Kidney tubule cell (primary cell): ENCODE measurements at regions not wholly inside any gene's neighbourhood (a gene's known extent, or its start where the extent isn't known, plus 50 kb on each side); places are given as distances from the start of the nearest gene placed in this dataset.
A peak's percentile ranks its signal among the peaks of the same experiment; 100 is the strongest.
"Not testable (repeated sequence)": the region's sequence is repeated elsewhere in the genome, so short reads cannot be mapped to it uniquely, and the experiment has no call there.

Source experiments
- DNase-seq: peaks from one replicate; pipeline ENCODE4 v3.0.0-alpha.2; 2018; ENCODE audit warnings: low spot score

DNA sequence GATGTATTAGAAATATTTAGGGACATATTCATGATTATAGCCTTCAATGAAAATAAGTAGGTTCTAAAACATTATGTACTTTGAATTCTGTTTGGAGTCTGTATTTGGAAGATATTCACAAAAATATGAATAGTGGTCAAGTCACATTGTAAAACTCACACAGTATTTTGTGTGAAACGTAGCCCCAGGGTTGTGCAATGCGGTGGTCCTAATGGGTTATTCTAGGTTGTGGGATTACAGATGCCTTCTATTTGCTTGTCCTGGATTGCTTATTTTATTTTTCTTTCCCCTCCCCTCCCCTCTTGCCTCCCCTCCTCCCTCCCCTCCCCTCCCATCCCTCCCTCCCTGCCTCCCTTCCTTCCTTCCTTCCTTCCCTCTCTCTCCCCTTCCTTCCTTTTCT lies 93.7 kb upstream of the THUMPD2 start:
- DNase-seq, result no peak

DNA sequence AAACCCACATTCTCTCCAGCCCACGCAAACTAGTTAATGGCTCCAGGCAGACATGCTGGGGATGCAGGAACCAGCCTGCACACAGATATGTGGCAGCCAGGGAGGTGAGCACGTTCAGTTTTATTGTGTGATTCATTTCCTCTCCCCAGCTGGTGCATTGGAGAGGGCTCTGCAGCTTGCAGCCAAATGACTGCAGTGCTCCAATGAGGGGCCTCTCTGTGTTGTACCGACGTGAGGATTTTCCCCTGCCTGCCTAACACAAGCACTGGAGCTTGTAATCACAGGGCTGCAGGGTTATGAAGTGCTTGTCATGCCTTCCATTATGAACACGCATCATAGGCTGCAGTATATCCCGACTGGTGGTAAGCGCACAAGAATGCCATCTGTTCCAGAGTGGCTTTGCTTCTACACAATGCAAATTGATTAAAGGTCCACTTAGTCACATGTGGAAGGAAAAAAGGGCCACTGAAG lies 92.3 kb upstream of the THUMPD2 start:
- DNase-seq, result peak; percentile 64

DNA sequence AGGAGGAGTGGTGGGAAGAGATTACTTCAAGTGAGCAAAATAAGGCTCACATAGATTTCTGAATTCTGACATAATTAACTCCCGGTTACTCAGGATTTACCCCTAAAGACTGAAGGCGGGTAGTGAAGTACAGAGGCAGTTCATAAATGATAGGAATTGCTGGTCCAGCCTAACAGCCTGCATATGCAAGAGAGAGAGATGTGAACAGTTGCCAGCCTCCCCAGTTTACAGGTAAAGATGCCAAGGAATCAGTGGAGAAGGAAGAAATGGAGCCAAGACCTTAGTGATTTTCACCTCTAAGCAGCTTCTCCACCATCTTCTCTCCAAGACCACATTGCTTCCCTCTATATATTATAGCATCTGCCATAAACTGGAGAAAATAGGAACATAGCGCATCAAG lies 91.8 kb upstream of the THUMPD2 start:
- DNase-seq, result no peak

DNA sequence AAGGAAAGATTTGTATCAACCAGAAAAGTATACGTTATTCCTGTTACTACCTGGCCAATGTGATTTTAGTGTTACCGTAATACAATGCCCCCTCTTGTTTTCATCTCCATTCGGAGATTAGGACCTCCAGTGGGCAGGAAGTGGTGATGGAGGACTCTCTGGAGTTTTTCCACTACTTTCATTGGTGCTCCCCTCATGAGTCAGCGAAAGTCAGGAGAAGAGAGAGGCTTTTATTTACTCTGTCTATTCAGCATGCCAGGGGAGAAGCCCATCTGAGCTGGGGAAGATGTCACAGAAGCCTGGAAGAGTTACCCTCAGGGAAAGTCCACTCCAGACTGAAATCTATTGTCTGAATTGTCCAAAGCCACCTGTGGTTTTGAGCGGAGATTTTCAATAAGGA lies 88.2 kb upstream of the THUMPD2 start:
- no peak for DNase-seq

DNA sequence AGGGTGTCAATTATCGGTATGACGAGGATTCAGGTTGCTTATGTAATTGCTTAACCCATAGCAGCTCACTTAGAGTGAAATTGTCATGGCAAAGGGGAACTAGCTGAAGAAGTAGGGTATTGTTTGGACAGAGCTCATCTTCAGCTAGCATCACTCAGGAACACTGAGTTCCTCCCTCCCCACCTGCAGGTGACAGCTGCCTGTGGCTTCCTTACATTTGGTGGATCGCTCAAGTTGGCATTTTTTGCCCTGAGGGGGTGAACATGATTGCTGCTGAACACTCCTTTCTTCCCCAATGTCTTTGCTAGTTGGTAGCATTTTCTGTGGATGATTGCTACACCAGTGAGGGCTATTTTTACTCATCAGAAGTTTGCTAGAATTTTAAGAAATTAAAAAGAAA lies 86.7 kb upstream of the THUMPD2 start:
- no peak for DNase-seq

DNA sequence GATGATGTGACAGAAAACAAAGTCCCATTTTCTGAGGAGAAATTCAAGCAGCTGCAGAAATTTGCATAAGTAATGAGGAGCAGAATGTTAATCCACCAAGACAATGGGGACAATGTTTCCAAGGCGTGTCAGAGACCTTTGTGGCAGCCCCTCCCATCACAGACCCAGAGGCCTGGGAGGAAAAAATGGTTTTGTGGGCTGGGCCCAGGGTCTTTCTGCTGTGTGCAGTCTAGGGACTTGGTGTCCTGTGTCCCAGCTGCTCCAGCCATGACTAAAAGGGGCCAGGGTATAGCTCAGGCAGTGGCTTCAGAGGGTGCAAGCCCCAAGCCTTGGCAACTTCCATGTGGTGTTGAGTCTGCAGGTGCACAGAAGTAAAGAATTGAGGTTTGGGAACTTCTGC lies 84.6 kb upstream of the THUMPD2 start:
- not testable (repeated sequence) for DNase-seq

DNA sequence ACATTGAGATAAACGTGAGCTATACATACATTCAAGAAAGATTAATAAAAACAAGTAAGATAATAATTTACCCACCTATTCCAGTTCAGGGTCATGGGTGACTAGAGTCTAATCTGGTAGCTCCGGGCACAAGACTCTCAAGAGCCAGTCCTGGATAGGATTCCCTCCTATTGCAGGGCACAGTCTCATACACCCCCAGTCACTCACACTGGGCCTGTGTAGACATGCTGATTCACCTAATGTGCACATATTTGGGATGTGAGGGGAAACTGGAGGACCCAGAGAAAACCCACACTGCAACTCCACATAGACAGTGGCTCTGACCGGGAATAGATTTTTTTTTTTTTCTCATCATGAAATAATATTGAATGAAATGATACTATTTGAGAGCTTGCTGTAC lies 81.5 kb upstream of the THUMPD2 start:
- no peak for DNase-seq

DNA sequence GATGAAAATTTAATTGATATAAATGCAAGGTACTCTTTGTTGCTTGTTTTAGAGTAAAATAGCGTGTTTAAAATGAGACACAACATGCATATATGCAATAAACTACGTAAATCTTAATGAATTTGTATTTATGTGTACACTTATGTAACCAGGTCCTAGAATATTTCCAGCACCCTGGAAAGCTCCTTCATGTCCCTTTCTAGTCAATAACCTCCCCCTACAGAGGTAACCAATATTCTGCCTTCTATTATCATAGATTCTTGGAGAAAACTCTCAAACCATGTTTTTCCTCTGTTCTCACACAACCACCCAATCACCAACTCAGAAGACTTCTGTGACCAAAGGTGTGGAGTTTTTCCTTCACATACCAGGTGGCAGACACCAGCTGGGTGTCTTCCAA lies 79.6 kb upstream of the THUMPD2 start:
- DNase-seq, result no peak

DNA sequence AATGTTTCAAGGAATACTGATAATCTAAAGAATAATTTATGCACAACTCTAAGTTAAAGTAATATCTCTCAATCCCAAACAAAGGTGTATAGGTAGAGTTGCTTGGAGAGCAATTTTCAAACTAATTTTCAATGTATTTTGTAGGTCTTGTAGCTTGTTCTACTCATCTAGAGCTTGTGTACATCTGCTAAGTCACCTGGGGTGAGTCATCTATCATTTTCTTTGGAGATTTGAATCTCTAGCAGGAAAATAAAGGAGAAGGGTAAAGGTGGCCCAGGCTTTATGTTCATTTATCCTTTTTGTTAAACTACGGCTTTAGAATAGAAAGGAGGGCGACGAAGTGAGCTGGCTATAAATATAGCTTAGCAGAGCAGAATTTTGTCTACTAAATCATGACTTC lies 76.8 kb upstream of the THUMPD2 start:
- DNase-seq, result no peak

DNA sequence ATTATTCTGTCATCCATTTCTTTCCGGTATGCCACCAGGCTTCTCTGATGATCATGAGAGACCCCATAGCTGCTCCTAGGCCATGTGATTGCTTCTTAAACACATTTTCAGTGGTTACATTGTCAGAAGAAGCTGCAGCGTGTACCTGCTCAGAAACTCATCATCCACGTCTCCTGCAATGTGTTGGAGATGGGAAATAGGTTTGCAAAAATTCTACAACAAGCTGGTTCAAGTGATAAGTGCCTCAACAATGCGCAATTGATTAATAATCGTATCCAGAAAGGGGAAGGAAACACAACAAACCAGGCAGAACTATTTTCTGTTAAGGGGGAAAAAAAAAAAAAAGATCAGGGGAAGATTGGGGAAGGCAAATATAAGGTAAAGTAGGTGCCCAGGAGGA lies 75.7 kb upstream of the THUMPD2 start:
- DNase-seq, result no peak

DNA sequence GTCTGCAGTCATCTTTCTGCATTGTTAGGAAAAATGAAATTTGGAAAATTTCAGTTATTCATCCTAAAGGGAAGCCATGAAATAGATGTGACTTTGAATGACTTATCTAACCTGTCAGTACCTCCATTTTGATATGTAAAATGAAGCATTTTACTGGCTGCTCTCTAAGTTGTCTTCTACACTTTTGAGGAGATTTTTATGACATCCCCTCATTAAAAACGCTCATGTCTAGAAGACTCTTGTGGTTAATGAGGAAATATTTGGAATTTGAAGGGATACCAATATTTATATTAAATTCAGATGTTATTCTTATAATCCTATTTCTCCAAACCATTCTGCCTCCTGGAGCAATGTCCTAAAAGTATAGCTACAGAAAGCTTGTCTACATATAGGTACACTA lies 73.8 kb upstream of the THUMPD2 start:
- DNase-seq, result no peak

DNA sequence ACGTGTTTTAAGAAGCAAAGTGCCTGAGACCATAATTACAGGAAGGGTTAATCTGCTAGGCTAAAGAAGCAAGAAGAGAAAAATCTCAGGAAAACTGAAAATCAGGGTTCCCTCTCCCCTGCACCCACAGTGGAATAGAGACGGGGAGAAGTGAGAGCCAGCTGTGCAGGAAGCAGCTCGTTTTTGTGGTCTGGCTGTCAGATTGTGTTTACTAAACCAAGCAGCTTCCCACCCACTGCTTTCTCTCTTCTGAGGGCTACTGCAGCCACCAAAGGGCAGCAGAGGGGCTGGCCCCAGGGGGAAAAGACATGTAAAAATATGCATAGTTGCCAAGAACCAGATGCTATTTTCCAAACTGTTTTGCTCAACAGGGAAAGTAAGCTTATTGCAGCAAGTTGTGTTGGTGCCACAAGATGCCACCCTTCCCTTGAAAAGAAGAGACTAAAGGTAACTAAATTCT lies 72.6 kb upstream of the THUMPD2 start:
- DNase-seq, result no peak

DNA sequence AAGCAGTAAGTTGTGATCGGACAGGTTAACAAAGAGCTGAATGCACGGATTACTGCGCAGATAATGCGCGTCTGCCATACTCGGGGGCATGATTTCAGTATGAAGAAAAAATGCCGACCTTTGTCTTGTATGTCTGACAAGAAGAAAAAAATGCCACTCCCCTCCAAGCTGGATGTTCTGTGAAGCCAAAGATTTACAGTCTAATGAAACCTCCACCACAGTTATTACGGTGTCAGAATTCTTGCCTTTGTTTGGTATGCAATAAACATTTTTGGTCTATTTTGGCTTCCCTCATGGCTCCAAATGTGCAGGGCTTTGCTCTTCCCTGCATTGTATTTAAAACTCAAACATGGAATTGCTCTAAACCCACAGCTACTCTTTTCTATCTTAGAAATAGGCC lies 72.2 kb upstream of the THUMPD2 start:
- DNase-seq, result no peak

DNA sequence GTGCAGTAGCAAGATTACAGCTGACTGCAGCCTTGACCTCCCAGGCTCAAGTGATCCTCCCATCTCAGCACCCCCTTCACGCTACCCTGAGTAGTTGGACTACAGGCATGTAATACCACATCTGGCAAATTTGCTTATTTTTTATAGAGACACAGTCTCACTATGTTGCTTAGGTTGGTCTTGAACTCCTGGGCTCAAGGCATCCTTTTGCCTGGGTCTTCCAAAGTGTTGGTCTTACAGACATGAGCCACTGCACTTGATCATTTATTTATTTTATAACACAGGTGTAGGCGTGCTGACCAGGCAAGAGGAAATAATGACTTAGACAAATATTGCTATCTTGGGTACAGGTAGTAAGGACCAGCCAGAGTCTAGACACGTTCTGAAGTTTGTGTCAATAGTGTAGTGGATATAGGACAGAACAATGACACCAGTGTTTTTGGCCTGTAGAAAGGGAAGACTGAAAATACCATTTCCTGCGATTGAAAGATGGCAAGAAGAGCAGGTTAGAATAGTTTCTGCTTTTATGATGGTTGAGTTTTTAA lies 71.0 kb upstream of the THUMPD2 start:
- no peak for DNase-seq

DNA sequence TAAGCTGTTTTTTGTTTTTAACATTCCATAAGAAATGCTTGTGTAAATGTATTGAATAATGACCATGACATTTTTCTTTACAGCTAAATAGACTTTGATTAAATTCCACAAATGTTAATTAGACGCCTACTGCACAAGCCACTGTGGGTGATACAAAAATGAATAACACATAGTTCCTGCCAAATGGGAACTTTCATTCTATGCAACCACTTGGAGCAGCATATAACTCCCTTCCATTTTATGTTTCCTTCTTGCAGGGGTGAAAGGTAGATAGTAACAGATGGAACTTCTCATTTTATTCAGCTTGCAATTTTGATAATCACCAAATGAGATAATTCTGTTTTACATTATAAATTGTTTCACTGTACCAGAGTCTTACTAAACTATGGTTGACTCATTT lies 70.0 kb upstream of the THUMPD2 start:
- DNase-seq, result no peak

DNA sequence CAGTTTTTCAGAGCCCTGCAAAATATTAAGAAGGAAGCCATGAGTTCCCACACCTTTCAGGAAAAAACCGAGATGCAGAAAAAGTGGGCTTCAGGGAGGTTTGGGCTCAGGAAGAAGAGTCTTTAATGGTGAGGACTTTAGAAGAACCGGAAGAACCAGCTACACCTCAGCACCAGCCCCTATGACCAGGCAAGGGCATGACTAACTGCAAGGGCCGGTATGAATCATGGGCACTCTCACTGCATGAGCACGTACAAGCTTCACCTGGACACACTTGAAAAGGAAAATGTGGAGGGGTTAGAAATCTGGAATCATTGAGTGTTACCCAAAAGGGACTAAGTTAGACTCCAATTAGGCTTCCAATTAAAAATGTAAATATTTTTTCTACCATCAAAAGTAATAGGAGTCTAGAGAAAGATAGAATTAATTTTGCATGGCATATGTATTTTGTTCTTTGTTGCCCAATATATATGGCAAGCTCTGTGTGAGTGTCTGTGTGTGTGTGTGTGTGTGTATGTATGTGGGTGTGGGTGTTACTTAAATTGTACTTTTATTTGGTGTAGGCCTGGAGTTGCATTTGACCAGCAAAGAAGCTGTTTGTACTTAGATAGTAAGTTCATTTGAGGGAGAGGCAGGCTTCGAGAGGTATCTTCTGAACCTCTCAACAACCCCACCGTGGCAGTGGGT lies 66.5 kb upstream of the THUMPD2 start:
- DNase-seq, result peak; percentile 83

DNA sequence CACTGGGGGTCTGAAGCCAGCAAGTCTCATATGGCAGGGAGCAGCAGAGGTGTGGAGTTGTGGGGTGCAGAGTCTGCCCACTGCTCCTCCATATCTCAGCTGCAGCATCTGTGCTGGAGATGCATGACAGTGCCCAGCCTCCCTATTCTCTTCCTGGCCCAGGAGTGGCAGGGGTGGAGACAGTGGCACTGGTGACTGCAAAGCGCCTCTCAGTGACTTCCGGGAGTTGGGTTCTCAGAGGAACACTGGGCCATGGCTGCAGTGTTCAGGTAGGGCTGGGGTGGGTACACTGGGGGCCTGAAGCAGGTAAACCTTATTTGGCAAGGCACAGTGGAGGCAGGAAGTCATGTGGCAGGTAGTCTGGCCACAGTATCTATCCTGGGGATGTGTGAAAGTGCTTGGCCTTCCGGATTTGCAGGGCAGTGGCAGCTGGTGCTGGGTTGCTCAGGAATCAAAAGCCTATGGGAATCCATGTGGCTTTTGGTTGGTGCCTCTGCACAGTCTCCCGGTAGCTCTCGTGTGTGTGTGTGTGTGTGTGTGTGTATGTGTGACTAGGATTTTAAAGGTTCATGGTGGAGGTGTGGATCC lies 60.3 kb upstream of the THUMPD2 start:
- no peak for DNase-seq

DNA sequence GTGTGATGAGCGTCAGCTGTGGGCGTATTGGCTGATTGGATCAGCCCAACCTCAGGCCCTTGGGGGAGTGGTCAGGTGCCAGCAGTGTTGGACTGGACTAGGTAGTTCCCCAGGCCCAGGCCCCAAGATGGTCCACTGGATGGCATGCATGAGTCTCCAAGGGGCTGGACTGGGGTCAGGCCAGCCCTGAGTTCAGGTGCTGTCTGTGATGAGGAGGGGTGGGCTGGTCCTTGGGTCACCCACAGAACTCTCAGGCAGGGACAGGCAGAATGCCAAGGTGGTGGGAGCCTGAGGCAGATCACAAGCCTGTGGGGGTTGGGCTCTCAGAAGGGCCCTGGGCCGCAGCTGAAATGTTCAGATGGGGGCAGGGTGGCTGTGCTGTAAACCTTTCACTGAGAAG lies 59.5 kb upstream of the THUMPD2 start:
- no peak for DNase-seq

DNA sequence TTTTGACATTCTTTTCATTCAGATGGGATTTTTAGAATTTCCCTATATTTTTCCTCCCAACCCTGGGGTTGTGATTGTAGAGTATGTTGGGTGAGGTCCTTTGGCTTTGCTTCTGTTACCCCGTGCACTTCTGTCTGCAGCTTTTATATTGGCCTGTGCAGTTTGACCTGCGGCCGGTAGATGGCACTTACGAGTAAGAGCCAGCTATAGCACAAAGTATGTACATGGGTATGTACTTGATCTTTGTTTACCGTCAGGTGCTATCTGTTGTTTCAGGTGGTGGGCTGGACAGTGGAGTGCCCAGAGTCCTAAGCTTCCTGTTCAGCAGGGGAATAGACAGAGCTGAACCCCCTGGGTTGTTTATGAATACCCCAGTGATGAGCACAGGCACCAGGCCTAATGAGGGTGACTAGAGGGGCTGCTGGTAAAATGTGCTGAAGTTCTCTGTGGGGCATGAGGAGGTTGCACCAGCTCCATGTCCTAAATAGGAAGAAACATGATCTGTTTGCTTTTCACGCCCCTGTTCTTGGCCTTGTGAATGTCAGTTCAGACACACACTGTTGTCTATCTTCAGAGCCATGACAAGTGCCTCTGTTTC lies 58.9 kb upstream of the THUMPD2 start:
- peak; percentile 52 for DNase-seq

DNA sequence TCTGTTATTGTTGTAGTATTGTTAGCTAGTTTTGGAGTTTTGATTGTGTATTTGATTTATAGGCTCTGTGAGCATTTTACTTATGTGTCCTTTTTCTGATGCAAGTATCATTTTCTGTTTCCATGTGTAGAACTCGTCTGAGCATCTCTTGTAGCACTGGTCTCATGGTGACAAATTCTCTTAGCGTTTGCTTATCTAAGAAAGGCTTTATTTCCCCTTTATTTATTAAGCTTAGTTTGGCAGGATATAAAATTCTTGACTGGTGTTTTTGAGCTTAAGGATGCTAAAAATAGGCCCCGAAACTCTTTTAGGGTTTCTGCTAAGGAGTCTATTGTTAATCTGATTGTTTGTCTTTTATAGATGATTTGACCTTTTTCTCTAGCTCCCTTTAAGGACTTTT lies 57.6 kb upstream of the THUMPD2 start:
- DNase-seq, result no peak

DNA sequence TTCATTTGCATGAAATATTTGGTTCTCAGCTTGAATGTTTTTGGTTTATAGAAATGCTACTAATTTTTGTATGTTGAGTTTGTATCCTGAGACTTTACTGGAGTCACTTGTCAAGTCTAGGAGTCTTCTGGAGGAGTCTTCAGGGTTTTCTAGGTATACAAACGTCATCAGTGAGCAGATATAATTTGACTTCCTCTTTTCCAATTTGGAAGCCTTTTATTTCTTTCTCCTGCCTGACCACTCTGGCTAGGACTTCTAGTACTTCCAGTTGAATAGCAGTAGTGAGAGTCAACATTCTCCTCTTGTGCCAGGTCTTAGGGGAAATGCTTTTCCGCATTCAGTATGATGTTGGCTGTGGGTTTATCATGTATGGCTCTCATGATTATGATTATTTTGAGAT lies 55.4 kb upstream of the THUMPD2 start:
- DNase-seq, result no peak

DNA sequence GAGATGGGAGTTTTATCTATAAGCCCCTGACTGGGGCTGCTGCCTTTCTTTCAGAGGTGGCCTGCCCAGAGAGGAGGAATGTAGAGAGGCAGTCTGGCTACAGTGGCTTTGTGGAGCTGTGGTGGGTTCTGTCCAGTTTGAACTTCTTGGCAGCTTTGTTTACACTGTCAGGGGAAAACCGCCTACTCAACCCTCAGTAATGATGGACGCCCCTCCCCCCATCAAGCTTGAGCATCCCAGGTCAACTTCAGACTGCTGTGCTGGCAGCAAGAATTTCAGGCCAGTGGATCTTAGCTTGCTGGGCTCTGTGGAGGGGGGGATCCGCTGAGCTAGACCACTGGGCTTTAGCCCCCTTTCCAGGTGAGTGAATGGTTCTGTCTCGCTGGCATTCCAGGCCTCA lies 51.6 kb upstream of the THUMPD2 start:
- not testable (repeated sequence) for DNase-seq
